AG04449 (cell line): ENCODE measurements at regions not wholly inside any gene's neighbourhood (a gene's known extent, or its start where the extent isn't known, plus 50 kb on each side); places are given as distances from the start of the nearest gene placed in this dataset.

ENCODE experiments used
- CTCF ChIA-PET: fragments of 350-600 bp; formaldehyde crosslinking; extraction: SDS; loops from one replicate; lab custom pipeline; 2021; ENCODE audit warnings: antibody characterized with exemption; lab: Yijun Ruan, JAX
- POLR2A ChIA-PET: fragments of 400-600, 350-600 bp; formaldehyde crosslinking; extraction: SDS; loops from one replicate; lab custom pipeline; 2020; ENCODE audit warnings: antibody characterized with exemption, inconsistent platforms; lab: Yijun Ruan, JAX
- DNase-seq: peaks from one replicate; pipeline ENCODE4 v3.0.0-alpha.2; 2010; ENCODE audit warnings: low read depth, low spot score
- H3K4me3 ChIP-seq: 2 replicates; pipeline ENCODE4 v1.5.1; 2011; ENCODE audit warnings: low read depth, mild to moderate bottlenecking, control low read depth, low read length
- TF ChIP-seq, protein P1 (sequence below): IDR thresholded peaks from one replicate; pipeline ENCODE4 v1.5.1; 2011; ENCODE audit warnings: mild to moderate bottlenecking, moderate library complexity, low read length, control low read depth, inconsistent platforms; ENCODE audit not compliant: insufficient read depth; ENCODE audit errors: missing control alignments

DNA sequence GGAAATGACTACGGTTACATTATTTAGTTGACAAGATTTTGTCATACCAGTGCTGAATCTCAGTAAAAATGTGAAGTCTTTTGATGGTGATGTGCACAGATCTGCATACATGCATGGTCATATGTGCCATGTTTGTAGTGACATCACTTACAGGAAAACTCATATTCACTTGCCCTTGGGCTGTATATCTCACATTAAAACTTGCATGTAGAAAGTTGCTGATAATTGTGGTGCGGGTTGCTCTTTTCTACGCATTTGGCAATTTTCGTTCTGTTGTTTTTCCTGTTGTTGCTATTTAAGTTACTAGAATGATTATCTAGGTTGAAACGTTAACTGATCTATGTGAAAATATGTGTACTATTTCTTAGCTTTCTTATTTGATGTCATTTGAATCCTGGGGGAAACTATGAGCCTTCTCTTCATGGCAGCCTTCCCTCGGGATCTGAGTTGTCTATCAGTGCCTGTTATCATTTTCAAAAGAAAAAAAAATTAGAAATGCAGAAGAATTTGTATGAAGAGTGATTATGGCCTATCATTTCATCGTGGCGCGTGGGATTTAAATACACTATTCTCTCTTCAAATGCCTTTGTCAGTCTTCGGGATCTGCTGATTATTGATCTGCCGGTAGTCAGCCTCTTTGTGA, 296.6 kb downstream of the TMX3 start:
- H3K4me3 ChIP-seq = no peak overlapping the region
- POLR2A ChIA-PET = no interaction called here
- TF ChIP-seq, protein P1, sequence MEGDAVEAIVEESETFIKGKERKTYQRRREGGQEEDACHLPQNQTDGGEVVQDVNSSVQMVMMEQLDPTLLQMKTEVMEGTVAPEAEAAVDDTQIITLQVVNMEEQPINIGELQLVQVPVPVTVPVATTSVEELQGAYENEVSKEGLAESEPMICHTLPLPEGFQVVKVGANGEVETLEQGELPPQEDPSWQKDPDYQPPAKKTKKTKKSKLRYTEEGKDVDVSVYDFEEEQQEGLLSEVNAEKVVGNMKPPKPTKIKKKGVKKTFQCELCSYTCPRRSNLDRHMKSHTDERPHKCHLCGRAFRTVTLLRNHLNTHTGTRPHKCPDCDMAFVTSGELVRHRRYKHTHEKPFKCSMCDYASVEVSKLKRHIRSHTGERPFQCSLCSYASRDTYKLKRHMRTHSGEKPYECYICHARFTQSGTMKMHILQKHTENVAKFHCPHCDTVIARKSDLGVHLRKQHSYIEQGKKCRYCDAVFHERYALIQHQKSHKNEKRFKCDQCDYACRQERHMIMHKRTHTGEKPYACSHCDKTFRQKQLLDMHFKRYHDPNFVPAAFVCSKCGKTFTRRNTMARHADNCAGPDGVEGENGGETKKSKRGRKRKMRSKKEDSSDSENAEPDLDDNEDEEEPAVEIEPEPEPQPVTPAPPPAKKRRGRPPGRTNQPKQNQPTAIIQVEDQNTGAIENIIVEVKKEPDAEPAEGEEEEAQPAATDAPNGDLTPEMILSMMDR = no peak
- CTCF ChIA-PET = no interaction called here
- DNase-seq = no peak

DNA sequence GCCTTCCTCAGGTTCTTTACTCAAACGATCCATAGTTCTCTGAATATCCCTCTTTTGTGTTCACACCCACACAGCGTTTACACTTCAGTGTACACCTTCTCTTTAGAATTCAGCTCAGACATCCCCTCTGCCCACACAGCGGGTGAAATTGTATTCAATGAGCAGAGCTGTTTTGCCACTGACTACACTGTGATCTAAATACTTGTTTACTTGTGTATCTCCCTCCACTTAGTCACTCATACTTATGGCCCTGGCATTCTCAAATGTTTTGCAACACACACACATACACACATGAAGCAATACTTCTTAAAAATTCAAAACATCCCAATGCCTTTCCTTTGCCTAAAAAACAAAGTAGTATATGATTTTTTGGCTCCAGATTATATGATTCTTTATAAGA, 297.1 kb downstream of the TMX3 start:
- POLR2A ChIA-PET = no interaction called here

DNA sequence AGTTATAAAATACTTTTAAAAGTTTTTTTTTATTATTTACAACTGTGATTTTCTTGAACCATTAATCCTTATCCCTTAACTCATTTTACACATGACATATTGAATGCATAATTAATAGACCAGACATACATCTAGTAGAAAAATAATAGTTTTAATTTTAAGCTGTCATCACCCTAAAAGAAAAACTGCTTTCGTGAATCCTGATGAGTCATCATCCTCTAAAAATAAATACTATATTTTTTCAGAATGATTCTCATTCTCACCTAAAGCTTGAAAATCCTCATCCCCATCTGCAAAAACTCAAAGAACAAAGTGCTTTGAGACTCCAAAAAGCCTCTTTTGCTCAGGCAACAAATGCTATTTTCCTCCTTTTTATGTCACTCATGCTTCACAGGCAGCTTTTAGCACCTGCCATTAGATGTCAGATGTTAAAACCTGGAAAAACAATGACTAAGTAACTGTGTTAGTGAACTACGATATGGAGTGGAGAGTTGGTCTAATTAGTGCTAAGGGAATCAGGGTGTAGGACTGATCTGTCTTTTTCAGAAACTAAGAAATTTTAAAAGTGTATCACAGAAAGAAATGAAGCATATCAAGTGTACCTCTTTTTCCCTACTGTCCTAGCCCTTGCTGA, 297.6 kb downstream of the TMX3 start:
- H3K4me3 ChIP-seq = no peak overlapping the region
- CTCF ChIA-PET = no interaction called here
- no peak for DNase-seq
- POLR2A ChIA-PET = no interaction called here
- TF ChIP-seq, protein P1 = no peak

More for the DNA sequence above, 297.1 kb downstream of the TMX3 start:
- DNase-seq = no peak
- H3K4me3 ChIP-seq = no peak overlapping the region
- TF ChIP-seq, protein P1 = no peak
- CTCF ChIA-PET = no interaction called here

DNA sequence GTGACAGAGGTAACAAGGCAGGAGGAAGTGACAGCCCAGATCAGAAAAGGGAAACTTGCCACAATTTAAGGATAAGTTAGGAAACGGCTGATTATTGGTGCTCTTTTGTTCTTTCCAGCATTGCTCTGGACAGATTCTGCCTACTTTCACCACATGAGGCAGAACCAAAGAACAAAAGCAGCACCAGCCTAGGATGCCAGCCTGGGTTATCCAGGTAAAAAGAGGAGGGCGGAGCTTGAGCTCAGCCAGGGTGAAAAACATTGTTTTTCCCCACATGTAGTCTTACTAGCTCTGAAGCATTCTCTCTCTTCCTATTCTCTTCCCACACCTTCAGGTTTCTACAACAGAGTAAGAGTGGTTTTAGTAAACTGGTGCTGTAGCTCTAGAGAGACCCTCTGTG, 300.5 kb downstream of the TMX3 start:
- POLR2A ChIA-PET = no interaction called here
- no peak for DNase-seq
- CTCF ChIA-PET = no interaction called here
- no peak overlapping the region for H3K4me3 ChIP-seq
- TF ChIP-seq, protein P1 = no peak

DNA sequence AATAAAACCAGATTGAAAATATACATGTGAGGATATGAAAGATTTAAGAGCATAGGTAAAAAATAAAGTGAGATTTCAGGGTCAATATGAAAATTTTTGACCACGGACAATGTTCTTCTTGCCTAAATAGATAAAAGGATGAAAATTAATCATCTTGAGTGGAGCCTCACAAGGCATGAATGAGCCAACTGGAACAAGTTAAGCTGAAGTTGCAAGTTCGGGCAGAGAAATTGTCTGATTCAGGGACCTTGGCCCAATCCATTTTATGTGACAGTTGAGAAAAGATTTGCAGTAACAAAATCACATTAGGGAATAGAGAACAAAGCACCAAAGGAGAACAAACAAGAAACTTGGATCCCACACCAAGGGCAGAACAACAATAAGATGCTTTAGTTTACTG, 305.3 kb downstream of the TMX3 start:
- ChIA-PET POLR2A (no interaction called here), CTCF (no interaction called here)
- no peak for DNase-seq
- TF ChIP-seq, protein P1 = no peak
- H3K4me3 ChIP-seq = no peak overlapping the region

DNA sequence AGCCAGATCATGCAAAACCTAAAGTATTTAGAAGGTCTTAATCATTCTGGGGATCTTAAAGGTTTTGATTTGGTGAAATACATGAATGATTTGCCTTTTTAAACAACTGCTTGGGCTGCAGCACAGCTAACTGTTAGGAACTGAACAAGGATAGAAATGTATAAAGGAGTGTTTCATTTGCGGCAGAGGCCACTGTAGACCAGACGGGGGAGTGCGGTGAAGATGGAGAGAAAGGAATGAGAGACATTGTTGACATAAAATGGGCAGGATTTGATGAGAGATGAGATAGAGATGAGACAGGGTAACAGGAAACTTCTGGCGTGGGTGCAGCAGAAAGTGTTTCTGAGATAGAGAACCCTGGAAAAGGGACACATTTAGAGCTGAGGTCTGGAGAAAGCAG, 308.1 kb downstream of the TMX3 start:
- TF ChIP-seq, protein P1 = peak; percentile 10
- no peak overlapping the region for H3K4me3 ChIP-seq
- ChIA-PET CTCF (interaction anchor here (1.6 kb wide), 1 partner anchor 254 kb away, joined by 4 read pairs; no protein-coding TSS in a partner anchor), POLR2A (no interaction called here)
- no peak for DNase-seq
